CD4-positive, alpha-beta T cell treated with Interleukin-6 at 100 ng/mL for 8 hours (primary cell): ENCODE measurements at regions not wholly inside any gene's neighbourhood (a gene's known extent, or its start where the extent isn't known, plus 50 kb on each side); places are given as distances from the start of the nearest gene placed in this dataset.
"Not testable (repeated sequence)": the region's sequence is repeated elsewhere in the genome, so short reads cannot be mapped to it uniquely, and the experiment has no call there.

Experiments
- DNase-seq: peaks from one replicate; pipeline ENCODE4 v3.0.0-alpha.2; 2020; ENCODE audit warnings: mixed read lengths, low spot score

- DNase-seq = no peak
These were observed 304.5 kb downstream of the CCSER2 start for GRCh38 chr10:84632866-84633265.

GRCh38 chr10:84634636-84635035 lies 306.2 kb downstream of the CCSER2 start:
- DNase-seq = no peak

- DNase-seq = not testable (repeated sequence)
These were observed 322.2 kb downstream of the CCSER2 start for GRCh38 chr10:84650628-84651027.

GRCh38 chr10:84654671-84655070 lies 326.3 kb downstream of the CCSER2 start:
- no peak for DNase-seq

- no peak for DNase-seq
These were observed 330.6 kb downstream of the CCSER2 start for GRCh38 chr10:84659027-84659426.

GRCh38 chr10:84659497-84660439 lies 331.4 kb downstream of the CCSER2 start:
- DNase-seq = no peak

GRCh38 chr10:84660450-84661159 lies 332.2 kb downstream of the CCSER2 start:
- DNase-seq = no peak

GRCh38 chr10:84665211-84665610 lies 336.8 kb downstream of the CCSER2 start:
- no peak for DNase-seq

- no peak for DNase-seq
These were observed 337.6 kb downstream of the CCSER2 start for GRCh38 chr10:84665883-84666463.

- DNase-seq = no peak
These were observed 339.9 kb downstream of the CCSER2 start for GRCh38 chr10:84668186-84668763.

GRCh38 chr10:84675060-84675459 lies 346.7 kb downstream of the CCSER2 start:
- DNase-seq = no peak

- DNase-seq = no peak
These were observed 348.1 kb downstream of the CCSER2 start for GRCh38 chr10:84676536-84676935.

GRCh38 chr10:84681781-84682180 lies 353.4 kb downstream of the CCSER2 start:
- DNase-seq = no peak

GRCh38 chr10:84683550-84683949 lies 355.2 kb downstream of the CCSER2 start:
- DNase-seq = no peak

- no peak for DNase-seq
These were observed 355.8 kb downstream of the CCSER2 start for GRCh38 chr10:84683980-84684740.

GRCh38 chr10:84685047-84685660 lies 356.8 kb downstream of the CCSER2 start:
- no peak for DNase-seq

- no peak for DNase-seq
These were observed 364.6 kb downstream of the CCSER2 start for GRCh38 chr10:84693006-84693405.

- DNase-seq = no peak
These were observed 367.5 kb downstream of the CCSER2 start for GRCh38 chr10:84695902-84696301.

GRCh38 chr10:84696610-84697009 lies 368.2 kb downstream of the CCSER2 start:
- no peak for DNase-seq

- no peak for DNase-seq
These were observed 370.6 kb downstream of the CCSER2 start for GRCh38 chr10:84698989-84699388.

GRCh38 chr10:84700668-84701369 lies 372.4 kb downstream of the CCSER2 start:
- DNase-seq = no peak
